Keratinocyte (primary cell): ENCODE measurements at regions not wholly inside any gene's neighbourhood (a gene's known extent, or its start where the extent isn't known, plus 50 kb on each side); places are given as distances from the start of the nearest gene placed in this dataset.

Source experiments
- DNase-seq: peaks from one replicate; pipeline ENCODE4 v3.0.0-alpha.2; 2011; ENCODE audit warnings: low read depth, missing footprints, low spot score
- FAIRE-seq: peaks from 2 replicates; lab custom pipeline; 2011; peaks lifted over from hg19 to GRCh38; lab: Jason Lieb, UNC
- H2AFZ ChIP-seq: 2 replicates; pipeline ENCODE4 v1.6.0; 2012; ENCODE audit warnings: low read length, control low read depth, inconsistent platforms; ENCODE audit not compliant: control insufficient read depth
- H3K27ac ChIP-seq: 2 replicates; pipeline ENCODE4 v1.5.1; 2011; ENCODE audit warnings: low read length; ENCODE audit not compliant: control insufficient read depth, insufficient read depth
- H3K27me3 ChIP-seq: 3 replicates; pipeline ENCODE4 v1.6.0; 2011; ENCODE audit warnings: low read length; ENCODE audit not compliant: control insufficient read depth, insufficient read depth; ENCODE audit errors: extremely low read depth
- H3K36me3 ChIP-seq, 2 experiments: 2 replicates in 1 of 2; 3 replicates in 1 of 2; pipeline ENCODE4 v1.5.1; 2011; ENCODE audit warnings: low read length in 2 of 2, mild to moderate bottlenecking in 1 of 2; ENCODE audit not compliant: control insufficient read depth in 2 of 2, insufficient read depth in 2 of 2; ENCODE audit errors: extremely low read depth in 1 of 2
- H3K4me1 ChIP-seq: 3 replicates; pipeline ENCODE4 v1.5.1; 2011; ENCODE audit warnings: low read length; ENCODE audit not compliant: control insufficient read depth, insufficient read depth; ENCODE audit errors: extremely low read depth
- H3K4me2 ChIP-seq: 3 replicates; pipeline ENCODE4 v1.6.0; 2011; ENCODE audit warnings: low read depth, low read length; ENCODE audit not compliant: control insufficient read depth, insufficient read depth; ENCODE audit errors: extremely low read depth
- H3K4me3 ChIP-seq, 3 experiments: fragments of 200-600 bp in 1 of 3; sonication (generic) in 1 of 3; 2 replicates in 2 of 3; 3 replicates in 1 of 3; pipeline ENCODE4 v1.5.1; 2011 to 2016; ENCODE audit warnings: low read length in 3 of 3, mild to moderate bottlenecking in 3 of 3, control low read depth in 2 of 3, inconsistent platforms in 1 of 3, low read depth in 1 of 3, mixed read lengths in 1 of 3, mixed run types in 1 of 3, moderate library complexity in 1 of 3; ENCODE audit not compliant: control insufficient read depth in 2 of 3, insufficient read depth in 2 of 3; ENCODE audit errors: extremely low read depth in 1 of 3
- H3K79me2 ChIP-seq: 2 replicates; pipeline ENCODE4 v1.6.0; 2012; ENCODE audit warnings: low read length; ENCODE audit not compliant: control insufficient read depth, insufficient read depth
- H3K9ac ChIP-seq: 3 replicates; pipeline ENCODE4 v1.6.0; 2011; ENCODE audit warnings: low read length; ENCODE audit not compliant: control insufficient read depth, insufficient read depth; ENCODE audit errors: extremely low read depth
- H3K9me1 ChIP-seq: 3 replicates; pipeline ENCODE4 v1.6.0; 2011; ENCODE audit warnings: low read length; ENCODE audit not compliant: control insufficient read depth, insufficient read depth; ENCODE audit errors: extremely low read depth
- H3K9me3 ChIP-seq: 2 replicates; pipeline ENCODE4 v1.5.1; 2012; ENCODE audit warnings: low read depth, low read length; ENCODE audit not compliant: control insufficient read depth
- H4K20me1 ChIP-seq: 3 replicates; pipeline ENCODE4 v1.6.0; 2011; ENCODE audit warnings: low read length; ENCODE audit not compliant: control insufficient read depth, insufficient read depth; ENCODE audit errors: extremely low read depth
- EZH2 ChIP-seq: IDR thresholded peaks from one replicate; pipeline ENCODE4 v1.6.1; 2012; ENCODE audit warnings: inconsistent platforms, mild to moderate bottlenecking, low read length, moderate library complexity
- dilution Hi-C: fragments of 300-500 bp; cut with MboI; formaldehyde crosslinking; loops from one replicate; pipeline ENCODE4 v1.7.0; 2020; ENCODE audit warnings: low sequenced_read_pairs; ENCODE audit not compliant: extremely low pct_ligation_motif_present
- TF ChIP-seq, protein P1 (sequence below), 3 experiments: IDR thresholded peaks in 1 of 3; conservative IDR thresholded peaks in 1 of 3; optimal IDR thresholded peaks in 1 of 3; 2 replicates in 2 of 3; 3 replicates in 1 of 3; pipeline versions ENCODE3 to v1.5.1; 2011; ENCODE audit warnings: low read length in 3 of 3, mild to moderate bottlenecking in 3 of 3, moderate library complexity in 2 of 3, control low read depth in 1 of 3, inconsistent platforms in 1 of 3; ENCODE audit not compliant: insufficient read depth in 2 of 3; ENCODE audit errors: extremely low read depth in 1 of 3

GRCh38 chr5:134466241-134467069 lies 54.8 kb upstream of the CDKN2AIPNL start:
- H3K79me2 ChIP-seq = no peaks in the 10 kb centered on the region
- no peaks in the 10 kb centered on the region for H3K9me3 ChIP-seq
- peaks cover 27% of the 10 kb centered on the region for H3K4me1 ChIP-seq
- no peaks in the 10 kb centered on the region for H3K27me3 ChIP-seq
- H3K9ac ChIP-seq = peak overlapping the region; percentile 81
- H3K27ac ChIP-seq = peak overlapping the region; percentile 90
- TF ChIP-seq, protein P1, sequence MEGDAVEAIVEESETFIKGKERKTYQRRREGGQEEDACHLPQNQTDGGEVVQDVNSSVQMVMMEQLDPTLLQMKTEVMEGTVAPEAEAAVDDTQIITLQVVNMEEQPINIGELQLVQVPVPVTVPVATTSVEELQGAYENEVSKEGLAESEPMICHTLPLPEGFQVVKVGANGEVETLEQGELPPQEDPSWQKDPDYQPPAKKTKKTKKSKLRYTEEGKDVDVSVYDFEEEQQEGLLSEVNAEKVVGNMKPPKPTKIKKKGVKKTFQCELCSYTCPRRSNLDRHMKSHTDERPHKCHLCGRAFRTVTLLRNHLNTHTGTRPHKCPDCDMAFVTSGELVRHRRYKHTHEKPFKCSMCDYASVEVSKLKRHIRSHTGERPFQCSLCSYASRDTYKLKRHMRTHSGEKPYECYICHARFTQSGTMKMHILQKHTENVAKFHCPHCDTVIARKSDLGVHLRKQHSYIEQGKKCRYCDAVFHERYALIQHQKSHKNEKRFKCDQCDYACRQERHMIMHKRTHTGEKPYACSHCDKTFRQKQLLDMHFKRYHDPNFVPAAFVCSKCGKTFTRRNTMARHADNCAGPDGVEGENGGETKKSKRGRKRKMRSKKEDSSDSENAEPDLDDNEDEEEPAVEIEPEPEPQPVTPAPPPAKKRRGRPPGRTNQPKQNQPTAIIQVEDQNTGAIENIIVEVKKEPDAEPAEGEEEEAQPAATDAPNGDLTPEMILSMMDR (optimal IDR thresholded peaks at IDR 0.05 in 1 of 3, IDR thresholded peaks at IDR 0.05 in 1 of 3, conservative IDR thresholded peaks at IDR 0.05 in 1 of 3; ENCODE audit: extremely low read depth in 1 of 3, insufficient read depth in 2 of 3, low read length in 3 of 3) = no peak
- TF ChIP-seq EZH2 = no peak
- peak overlapping the region; percentile 96 for H3K4me2 ChIP-seq
- peaks cover 4% of the 10 kb centered on the region for H3K9me1 ChIP-seq
- FAIRE-seq (peak; percentile 57), DNase-seq (peak; percentile 90)
- H2AFZ ChIP-seq = peak overlapping the region; percentile 70
- H4K20me1 ChIP-seq = no peaks in the 10 kb centered on the region
- dilution Hi-C loops = no loop called here
- H3K36me3 ChIP-seq = no peaks in the 10 kb centered on the region
- peak overlapping the region; percentile 30 to 68 (median 60) for H3K4me3 ChIP-seq

GRCh38 chr5:134465816-134466240 lies 54.1 kb upstream of the CDKN2AIPNL start:
- Histone ChIP-seq H3K27ac (peak overlapping the region; percentile 90), H3K9ac (peak overlapping the region; percentile 81), H3K4me2 (peak overlapping the region; percentile 96), H3K36me3 (no peaks in the 10 kb centered on the region), H3K9me3 (no peaks in the 10 kb centered on the region), H3K4me1 (peaks cover 27% of the 10 kb centered on the region), H3K27me3 (no peaks in the 10 kb centered on the region), H4K20me1 (no peaks in the 10 kb centered on the region), H3K4me3 (peak overlapping the region; percentile 30 to 68 (median 60)), H3K9me1 (peaks cover 4% of the 10 kb centered on the region), H3K79me2 (no peaks in the 10 kb centered on the region), H2AFZ (peak overlapping the region; percentile 70)
- DNase-seq (peak; percentile 60), FAIRE-seq (no peak)
- TF ChIP-seq, protein P1 (optimal IDR thresholded peaks at IDR 0.05 in 1 of 3, IDR thresholded peaks at IDR 0.05 in 1 of 3, conservative IDR thresholded peaks at IDR 0.05 in 1 of 3; ENCODE audit: extremely low read depth in 1 of 3, insufficient read depth in 2 of 3, low read length in 3 of 3) = no peak
- TF ChIP-seq EZH2 = no peak
- dilution Hi-C loops = no loop called here
